ENCODE measurements at regions not wholly inside any gene's neighbourhood (a gene's known extent, or its start where the extent isn't known, plus 50 kb on each side); places are given as distances from the start of the nearest gene placed in this dataset.

DNA sequence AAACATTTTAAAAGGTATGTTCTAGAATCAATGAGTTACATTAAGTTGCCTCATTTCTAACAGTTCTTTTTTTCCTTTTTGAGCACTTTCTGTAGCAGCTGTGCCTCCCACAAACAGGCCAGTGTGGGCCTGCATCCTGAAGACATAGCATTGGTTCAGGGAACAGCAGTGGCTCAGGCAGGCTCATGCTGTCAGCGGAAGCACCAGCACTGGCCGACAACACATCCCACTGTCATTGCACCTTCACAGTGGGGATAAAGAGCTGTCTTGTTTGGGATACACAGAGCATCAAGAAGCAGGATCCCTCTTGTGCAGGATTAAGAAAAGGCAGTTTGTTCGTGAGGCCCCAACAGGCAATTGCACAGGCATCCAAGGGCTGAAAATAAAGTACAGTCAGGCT, 123.3 kb downstream of the MOBP start:
- Histone ChIP-seq H3K9ac (ENCODE audit: low read length in 3 of 3) (no peak overlapping the region), H3K27ac (ENCODE audit: low read depth in 2 of 2, low read length in 2 of 2) (no peak overlapping the region), H3K9me3 (ENCODE audit: control insufficient read depth in 2 of 3, insufficient read depth in 1 of 3, low read length in 3 of 3) (no peaks in the 10 kb centered on the region), H3K4me1 (ENCODE audit: control insufficient read depth in 2 of 3, insufficient read depth in 2 of 3, low read depth in 1 of 3, low read length in 3 of 3) (no peaks in the 10 kb centered on the region), H3K27me3 (ENCODE audit: control insufficient read depth, insufficient read depth, low read length) (no peaks in the 10 kb centered on the region), H3K36me3 (ENCODE audit: control insufficient read depth in 2 of 3, insufficient read depth in 3 of 3, low read length in 3 of 3) (no peaks in the 10 kb centered on the region), H3K4me3 (ENCODE audit: low read length in 3 of 3) (no peak overlapping the region)
- TF ChIP-seq, protein P1, sequence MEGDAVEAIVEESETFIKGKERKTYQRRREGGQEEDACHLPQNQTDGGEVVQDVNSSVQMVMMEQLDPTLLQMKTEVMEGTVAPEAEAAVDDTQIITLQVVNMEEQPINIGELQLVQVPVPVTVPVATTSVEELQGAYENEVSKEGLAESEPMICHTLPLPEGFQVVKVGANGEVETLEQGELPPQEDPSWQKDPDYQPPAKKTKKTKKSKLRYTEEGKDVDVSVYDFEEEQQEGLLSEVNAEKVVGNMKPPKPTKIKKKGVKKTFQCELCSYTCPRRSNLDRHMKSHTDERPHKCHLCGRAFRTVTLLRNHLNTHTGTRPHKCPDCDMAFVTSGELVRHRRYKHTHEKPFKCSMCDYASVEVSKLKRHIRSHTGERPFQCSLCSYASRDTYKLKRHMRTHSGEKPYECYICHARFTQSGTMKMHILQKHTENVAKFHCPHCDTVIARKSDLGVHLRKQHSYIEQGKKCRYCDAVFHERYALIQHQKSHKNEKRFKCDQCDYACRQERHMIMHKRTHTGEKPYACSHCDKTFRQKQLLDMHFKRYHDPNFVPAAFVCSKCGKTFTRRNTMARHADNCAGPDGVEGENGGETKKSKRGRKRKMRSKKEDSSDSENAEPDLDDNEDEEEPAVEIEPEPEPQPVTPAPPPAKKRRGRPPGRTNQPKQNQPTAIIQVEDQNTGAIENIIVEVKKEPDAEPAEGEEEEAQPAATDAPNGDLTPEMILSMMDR (IDR thresholded peaks at IDR 0.05; ENCODE audit: borderline replicate concordance, extremely low read depth, insufficient read depth): no peak
- intact Hi-C loops (cut with DNase I): no loop called here
- no peak for FAIRE-seq
- DNase-seq: no peak

DNA sequence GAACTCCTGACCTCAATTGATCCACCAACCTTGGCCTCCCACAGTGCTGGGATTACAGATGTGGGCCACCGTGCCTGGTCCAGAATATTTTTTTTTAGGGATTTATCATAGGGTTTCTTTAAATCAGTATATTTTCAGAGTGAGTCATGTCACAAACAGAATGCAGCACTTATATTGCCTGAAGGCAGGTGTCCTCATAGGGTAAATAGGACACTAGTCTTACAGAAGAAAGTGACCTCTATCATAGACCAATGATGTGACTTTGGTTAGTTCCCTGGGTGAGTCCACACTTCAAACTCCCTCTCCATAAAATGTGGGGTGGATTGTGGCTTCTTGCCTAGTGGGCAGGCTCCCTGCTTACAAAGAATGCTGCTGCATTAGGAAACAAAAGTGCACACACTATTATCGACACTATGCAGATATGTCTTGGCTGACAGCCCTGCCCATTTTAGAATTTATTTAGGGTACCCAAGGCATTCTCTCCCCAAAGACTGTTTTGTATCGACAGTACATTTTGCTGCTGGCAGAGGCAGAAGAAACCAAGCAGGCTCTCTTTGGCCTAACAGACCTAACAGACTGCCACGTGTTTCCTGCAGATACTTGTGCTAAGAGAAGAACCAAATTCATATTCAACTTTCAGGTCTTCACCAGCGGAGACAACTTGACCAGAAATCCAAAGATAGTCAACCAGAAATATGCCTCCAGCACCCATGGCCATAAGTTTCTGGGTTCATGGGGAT, 125.0 kb downstream of the MOBP start:
- no peak for FAIRE-seq
- DNase-seq: no peak
- Histone ChIP-seq H3K27me3 (ENCODE audit: control insufficient read depth, insufficient read depth, low read length) (no peaks in the 10 kb centered on the region), H3K4me3 (ENCODE audit: low read length in 3 of 3) (no peak overlapping the region), H3K9ac (ENCODE audit: low read length in 3 of 3) (no peak overlapping the region), H3K36me3 (ENCODE audit: control insufficient read depth in 2 of 3, insufficient read depth in 3 of 3, low read length in 3 of 3) (no peaks in the 10 kb centered on the region), H3K4me1 (ENCODE audit: control insufficient read depth in 2 of 3, insufficient read depth in 2 of 3, low read depth in 1 of 3, low read length in 3 of 3) (no peaks in the 10 kb centered on the region), H3K27ac (ENCODE audit: low read depth in 2 of 2, low read length in 2 of 2) (no peak overlapping the region), H3K9me3 (ENCODE audit: control insufficient read depth in 2 of 3, insufficient read depth in 1 of 3, low read length in 3 of 3) (no peaks in the 10 kb centered on the region)
- TF ChIP-seq, protein P1 (IDR thresholded peaks at IDR 0.05; ENCODE audit: borderline replicate concordance, extremely low read depth, insufficient read depth): no peak
- intact Hi-C loops (cut with DNase I): no loop called here

DNA sequence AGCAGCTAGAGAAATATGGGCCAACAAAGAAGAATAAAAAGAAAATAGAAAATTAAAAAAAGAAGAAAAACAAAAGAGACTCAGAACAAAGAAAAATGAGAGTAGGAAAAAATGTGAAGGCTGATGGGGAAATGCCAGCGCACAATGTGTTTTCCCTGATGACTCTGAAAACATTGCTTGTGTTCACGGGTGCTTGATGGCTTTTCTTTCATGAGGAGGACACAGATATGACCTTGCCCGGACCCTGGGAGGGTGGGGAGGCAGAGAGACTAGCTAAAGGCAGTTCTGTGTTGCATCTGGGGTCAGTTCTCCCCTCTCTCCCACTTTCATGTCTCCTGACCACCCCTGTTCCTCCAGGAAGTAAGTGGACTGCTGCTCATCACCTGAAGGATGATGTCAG, 125.9 kb downstream of the MOBP start:
- Histone ChIP-seq H3K36me3 (ENCODE audit: control insufficient read depth in 2 of 3, insufficient read depth in 3 of 3, low read length in 3 of 3) (no peaks in the 10 kb centered on the region), H3K4me3 (ENCODE audit: low read length in 3 of 3) (no peak overlapping the region), H3K9me3 (ENCODE audit: control insufficient read depth in 2 of 3, insufficient read depth in 1 of 3, low read length in 3 of 3) (no peaks in the 10 kb centered on the region), H3K27me3 (ENCODE audit: control insufficient read depth, insufficient read depth, low read length) (no peaks in the 10 kb centered on the region), H3K4me1 (ENCODE audit: control insufficient read depth in 2 of 3, insufficient read depth in 2 of 3, low read depth in 1 of 3, low read length in 3 of 3) (no peaks in the 10 kb centered on the region), H3K27ac (ENCODE audit: low read depth in 2 of 2, low read length in 2 of 2) (no peak overlapping the region), H3K9ac (ENCODE audit: low read length in 3 of 3) (no peak overlapping the region)
- TF ChIP-seq, protein P1 (IDR thresholded peaks at IDR 0.05; ENCODE audit: borderline replicate concordance, extremely low read depth, insufficient read depth): no peak
- FAIRE-seq (no peak), DNase-seq (no peak)
- intact Hi-C loops (cut with DNase I): no loop called here

DNA sequence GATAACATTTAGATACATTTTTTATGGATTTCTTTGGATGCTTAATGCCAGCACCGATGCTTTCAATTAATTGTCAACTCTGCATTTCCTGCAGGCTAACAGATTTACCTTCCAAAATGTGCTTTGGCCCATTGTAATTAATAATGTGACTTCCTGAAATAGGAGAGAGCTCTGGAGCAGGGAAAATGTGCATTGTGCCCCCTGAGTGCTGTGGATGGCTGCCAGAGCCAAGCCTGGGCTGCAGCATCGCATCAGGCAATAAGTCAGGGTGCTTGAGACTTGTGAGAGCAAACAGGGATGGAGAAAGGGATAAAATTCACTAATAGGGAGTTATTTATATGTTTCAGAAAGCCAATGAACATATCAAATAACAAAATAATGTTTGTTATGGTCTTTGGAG, 133.8 kb downstream of the MOBP start:
- intact Hi-C loops (cut with DNase I): no loop called here
- Histone ChIP-seq H3K4me3 (ENCODE audit: low read length in 3 of 3) (no peak overlapping the region), H3K27ac (ENCODE audit: low read depth in 2 of 2, low read length in 2 of 2) (no peak overlapping the region), H3K4me1 (ENCODE audit: control insufficient read depth in 2 of 3, insufficient read depth in 2 of 3, low read depth in 1 of 3, low read length in 3 of 3) (no peaks in the 10 kb centered on the region), H3K27me3 (ENCODE audit: control insufficient read depth, insufficient read depth, low read length) (no peaks in the 10 kb centered on the region), H3K9me3 (ENCODE audit: control insufficient read depth in 2 of 3, insufficient read depth in 1 of 3, low read length in 3 of 3) (no peaks in the 10 kb centered on the region), H3K36me3 (ENCODE audit: control insufficient read depth in 2 of 3, insufficient read depth in 3 of 3, low read length in 3 of 3) (no peaks in the 10 kb centered on the region), H3K9ac (ENCODE audit: low read length in 3 of 3) (no peak overlapping the region)
- DNase-seq (no peak), FAIRE-seq (no peak)
- TF ChIP-seq, protein P1 (IDR thresholded peaks at IDR 0.05; ENCODE audit: borderline replicate concordance, extremely low read depth, insufficient read depth): no peak

Measured in kidney (tissue), 13 donors.